GM19463 (cell line): ENCODE measurements at regions not wholly inside any gene's neighbourhood (a gene's known extent, or its start where the extent isn't known, plus 50 kb on each side); places are given as distances from the start of the nearest gene placed in this dataset.
"Not testable (repeated sequence)": the region's sequence is repeated elsewhere in the genome, so short reads cannot be mapped to it uniquely, and the experiment has no call there.

Source experiments
- ATAC-seq: cut with Tn5 transposase; IDR thresholded peaks from one replicate; pipeline ENCODE4 v1.9.1; 2021; ENCODE audit warnings: mild to moderate bottlenecking, moderate library complexity; ENCODE audit not compliant: unreplicated experiment

DNA sequence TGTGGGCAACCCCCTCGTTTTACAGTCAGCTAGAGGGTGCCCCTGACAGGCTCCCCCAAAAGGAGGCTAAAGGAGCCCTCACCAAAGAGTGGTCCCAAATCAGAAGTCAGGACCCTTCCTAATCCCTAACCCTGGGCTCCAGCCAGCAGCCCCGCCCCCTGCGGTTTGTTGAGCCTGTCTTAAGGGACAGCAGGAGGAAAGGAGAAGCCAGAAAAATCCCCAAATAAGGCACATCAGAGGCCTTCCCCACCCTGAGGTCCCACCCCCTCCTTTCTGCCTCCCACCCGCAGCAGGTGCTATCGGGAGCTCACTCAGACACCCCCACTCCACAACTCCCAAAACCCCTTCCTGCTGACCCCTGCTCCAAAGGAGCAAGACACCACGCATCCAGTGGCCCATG, 127.2 kb downstream of the TNFRSF13B start:
- not testable (repeated sequence) for ATAC-seq

- not testable (repeated sequence) for ATAC-seq
Measured at GRCh38 chr17:16843511-16843910, 128.4 kb downstream of the TNFRSF13B start.

- ATAC-seq = not testable (repeated sequence)
Measured at GRCh38 chr17:16842346-16842745, 129.6 kb downstream of the TNFRSF13B start.

- ATAC-seq = not testable (repeated sequence)
Measured at GRCh38 chr17:16841896-16842295, 130.0 kb downstream of the TNFRSF13B start.

GRCh38 chr17:16840219-16840618, 131.7 kb downstream of the TNFRSF13B start:
- not testable (repeated sequence) for ATAC-seq

DNA sequence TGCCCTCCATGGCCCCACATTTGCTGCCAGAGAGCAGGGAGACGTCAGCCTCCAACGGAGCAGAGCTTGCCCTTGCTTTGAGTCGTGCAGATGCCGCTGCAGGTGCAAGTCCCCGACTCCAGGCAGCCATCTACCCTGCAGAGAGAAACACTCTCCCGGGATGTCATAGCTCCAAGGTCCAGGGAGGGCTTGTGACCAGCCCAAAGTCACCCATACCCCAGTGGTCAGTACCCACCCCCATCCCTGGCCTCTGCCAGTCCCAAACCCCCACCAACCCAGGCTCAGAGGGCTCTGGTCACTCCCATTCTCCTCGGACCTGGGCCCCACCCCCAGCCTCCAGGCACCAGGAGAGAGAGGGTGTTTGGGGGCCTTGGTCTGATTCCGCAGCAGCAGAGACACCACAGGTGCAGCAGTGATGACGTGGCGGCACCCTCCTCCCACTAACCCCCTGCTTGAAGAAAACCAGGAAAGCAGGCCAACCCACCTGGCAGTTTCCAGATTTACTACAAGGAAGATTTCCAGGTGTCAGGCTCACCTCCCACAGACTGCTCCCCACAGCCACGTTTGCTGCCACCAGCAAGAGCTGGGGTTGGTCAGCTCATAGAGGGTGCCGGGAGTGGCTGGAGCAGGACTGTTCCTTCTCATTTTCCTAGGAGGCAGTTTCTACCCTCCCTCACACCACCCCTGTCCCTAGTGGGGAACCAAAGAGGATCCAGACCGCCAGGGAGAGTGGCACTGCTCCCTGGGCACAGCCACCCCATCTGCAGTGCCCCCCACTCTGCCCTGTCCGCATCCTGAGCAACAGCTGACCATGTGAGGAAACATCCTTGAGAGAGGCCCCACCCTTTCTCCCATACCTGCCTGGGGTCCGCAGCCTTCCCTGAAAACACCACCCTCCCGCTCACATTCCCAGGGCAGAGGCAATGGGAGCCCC, 132.4 kb downstream of the TNFRSF13B start:
- ATAC-seq = not testable (repeated sequence)

GRCh38 chr17:16838795-16839194, 133.1 kb downstream of the TNFRSF13B start:
- ATAC-seq = not testable (repeated sequence)

- ATAC-seq = not testable (repeated sequence)
Measured at GRCh38 chr17:16838287-16838686, 133.6 kb downstream of the TNFRSF13B start.

GRCh38 chr17:16837468-16838266, 134.3 kb downstream of the TNFRSF13B start:
- ATAC-seq = not testable (repeated sequence)

- ATAC-seq = not testable (repeated sequence)
Measured at GRCh38 chr17:16836315-16836915, 135.5 kb downstream of the TNFRSF13B start.

- not testable (repeated sequence) for ATAC-seq
Measured at GRCh38 chr17:16833517-16833916, 138.4 kb downstream of the TNFRSF13B start.

DNA sequence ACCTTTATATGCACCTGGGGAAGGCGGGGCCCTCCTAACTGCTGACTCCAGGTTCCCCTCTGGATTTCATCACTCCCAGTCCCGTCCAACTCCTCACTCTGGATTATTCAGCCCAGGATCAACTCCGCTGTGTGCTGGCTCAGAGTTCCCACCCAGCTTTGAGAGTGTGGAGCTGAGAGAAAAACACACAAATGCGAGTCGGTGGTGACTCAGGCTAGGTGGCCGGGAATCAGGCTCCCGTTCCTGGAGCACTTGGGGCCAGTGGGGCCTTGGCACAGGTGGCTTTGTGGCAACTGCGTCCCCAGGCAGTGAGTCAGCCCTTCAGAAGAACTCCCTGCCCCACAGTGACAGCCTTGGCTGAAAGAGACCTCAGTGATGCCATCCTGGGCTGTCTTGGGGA, 139.1 kb downstream of the TNFRSF13B start:
- ATAC-seq = not testable (repeated sequence)

- ATAC-seq = not testable (repeated sequence)
Measured at GRCh38 chr17:16832206-16832605, 139.7 kb downstream of the TNFRSF13B start.

DNA sequence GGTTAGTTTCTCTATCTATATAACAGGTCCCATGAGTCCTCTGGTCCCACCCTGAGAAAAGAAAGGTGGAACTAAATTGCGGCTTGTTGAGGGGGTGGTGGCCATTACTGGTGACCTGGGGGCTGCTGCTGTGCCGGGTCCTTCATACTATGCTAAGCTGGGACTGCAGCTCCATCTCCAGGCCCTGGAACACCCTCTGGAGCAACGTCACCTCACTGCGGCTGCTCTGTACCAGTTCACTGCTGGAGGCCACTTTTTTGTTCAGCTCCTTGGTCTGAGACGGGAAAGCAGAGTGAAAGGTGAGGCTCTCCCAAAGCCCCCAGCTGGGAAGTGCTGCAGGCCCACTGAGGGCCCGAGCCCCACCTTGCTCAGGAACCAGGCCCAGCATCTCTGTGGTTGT, 140.7 kb downstream of the CCDC144A start:
- not testable (repeated sequence) for ATAC-seq

DNA sequence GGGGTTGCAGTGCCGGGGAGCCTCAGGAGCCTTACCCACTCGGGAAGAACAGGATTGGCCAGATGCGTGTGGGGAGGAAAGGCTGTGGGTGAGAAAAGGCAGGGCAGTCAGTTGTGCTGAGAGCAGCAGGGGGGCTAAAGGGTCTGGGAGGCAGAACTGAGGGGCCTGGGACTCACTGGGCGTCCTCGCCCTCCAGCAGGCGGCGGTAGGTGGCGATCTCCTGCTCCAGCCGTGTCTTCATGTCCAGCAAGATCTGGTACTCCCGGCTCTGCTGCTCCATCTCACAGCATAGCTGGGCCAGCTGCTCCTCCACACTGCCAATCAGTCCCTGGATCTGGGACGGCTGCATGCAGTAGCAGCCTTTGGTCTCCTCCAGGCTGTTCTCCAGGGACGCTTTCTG, 140.2 kb downstream of the CCDC144A start:
- not testable (repeated sequence) for ATAC-seq
